GM21786 (cell line): ENCODE measurements at regions not wholly inside any gene's neighbourhood (a gene's known extent, or its start where the extent isn't known, plus 50 kb on each side); places are given as distances from the start of the nearest gene placed in this dataset.

Source experiments
- ATAC-seq: cut with Tn5 transposase; IDR thresholded peaks from one replicate; pipeline ENCODE4 v1.9.1; 2021; ENCODE audit not compliant: unreplicated experiment

DNA sequence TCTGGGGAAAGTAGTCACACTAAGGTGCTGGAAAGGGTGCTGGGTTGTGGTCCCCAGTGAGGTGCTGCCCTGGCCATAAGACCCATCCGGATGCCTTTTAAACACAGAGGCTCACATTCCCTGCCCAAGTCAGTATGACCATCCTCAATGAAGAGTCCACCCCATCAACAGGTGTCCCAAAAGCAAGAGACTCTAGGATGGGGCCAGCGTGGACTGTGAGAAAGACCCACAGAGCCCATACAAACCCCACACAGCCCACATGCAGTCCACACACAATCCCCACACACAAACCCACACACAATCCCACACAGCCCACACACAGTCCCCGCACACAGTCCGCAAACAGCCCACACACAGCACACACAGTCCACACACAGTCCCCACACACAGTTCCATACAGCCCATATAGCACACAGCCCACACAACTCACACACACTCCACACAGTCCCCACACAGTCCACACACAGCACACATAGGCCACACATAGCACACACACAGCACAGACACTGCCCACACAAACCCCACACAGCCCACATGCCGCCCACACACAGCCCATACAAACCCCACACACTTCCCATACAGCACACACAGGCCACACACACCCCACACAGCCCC is 241.4 kb upstream of the SALL3 start:
- no peak for ATAC-seq

DNA sequence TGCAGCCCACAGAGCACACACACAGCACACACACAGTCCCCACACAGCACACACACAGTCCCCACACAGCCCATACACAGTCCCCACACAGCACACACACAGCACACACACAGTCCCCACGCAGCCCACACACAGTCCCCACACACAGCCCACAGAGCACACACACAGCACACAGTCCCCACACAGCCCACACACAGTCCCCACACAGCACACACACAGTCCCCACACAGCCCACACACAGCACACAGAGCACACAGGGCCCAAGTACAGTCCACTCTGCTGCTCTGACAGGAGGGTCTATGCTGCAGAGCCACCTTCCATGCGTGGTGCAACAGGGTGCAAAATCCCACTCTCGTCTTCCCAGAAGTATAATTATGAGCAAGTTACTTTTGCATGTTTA is 240.5 kb upstream of the SALL3 start:
- no peak for ATAC-seq

DNA sequence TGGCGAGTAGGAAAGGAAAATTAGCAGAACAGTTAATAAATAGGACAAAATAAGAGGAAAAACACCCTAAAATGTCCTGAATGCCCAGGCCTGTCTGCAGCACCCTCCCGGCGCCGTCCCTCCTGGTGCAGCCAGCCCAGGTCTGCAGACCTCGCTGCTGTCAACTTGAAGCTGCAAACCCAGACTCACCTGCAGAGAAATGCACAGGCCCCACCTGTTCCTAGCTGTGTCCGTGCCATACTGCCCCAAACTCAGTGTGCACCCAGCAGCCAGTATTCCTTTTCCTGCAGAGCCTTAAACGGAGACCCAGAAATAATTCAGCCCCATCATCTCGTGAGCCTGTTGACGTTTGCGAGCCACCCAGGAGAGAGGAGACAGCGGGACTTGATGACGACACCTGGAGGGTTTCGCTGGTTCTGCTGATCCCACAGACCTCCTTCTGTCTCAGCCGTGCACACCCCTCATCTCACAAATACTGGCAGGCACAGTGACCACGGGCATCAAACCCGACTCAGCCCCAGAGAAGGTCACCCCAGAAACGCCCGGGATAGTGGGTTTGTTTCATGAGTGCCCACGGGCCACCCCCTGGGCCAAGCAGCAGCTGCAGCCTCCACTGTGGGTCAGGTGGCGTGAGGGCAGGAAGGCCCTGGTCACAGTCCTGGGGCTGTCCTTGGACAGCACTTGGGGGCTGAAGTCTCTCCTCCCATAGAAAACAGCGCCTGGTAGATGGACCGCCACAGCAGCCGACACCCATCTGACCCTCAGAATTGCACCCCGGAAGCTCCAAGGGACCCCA is 239.5 kb upstream of the SALL3 start:
- ATAC-seq = no peak

DNA sequence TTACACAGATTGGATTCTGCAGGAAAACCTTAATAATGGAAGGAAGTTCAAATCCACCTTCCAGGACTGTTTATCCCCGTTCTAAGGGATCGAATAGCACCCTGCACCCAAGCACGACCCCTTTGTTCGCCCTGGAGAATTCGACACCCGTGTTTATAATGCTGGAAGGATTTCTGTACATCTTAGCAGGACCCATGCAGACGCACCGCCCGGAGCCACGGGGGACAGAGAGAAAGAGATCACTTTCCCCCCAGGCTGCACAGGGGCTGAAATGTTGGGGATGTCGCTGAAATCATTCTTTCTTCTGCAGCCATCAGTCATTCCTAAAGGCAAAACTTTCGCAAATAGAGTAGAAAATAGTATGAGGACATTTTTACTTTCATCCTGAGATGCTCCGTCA is 238.7 kb upstream of the SALL3 start:
- ATAC-seq = no peak

DNA sequence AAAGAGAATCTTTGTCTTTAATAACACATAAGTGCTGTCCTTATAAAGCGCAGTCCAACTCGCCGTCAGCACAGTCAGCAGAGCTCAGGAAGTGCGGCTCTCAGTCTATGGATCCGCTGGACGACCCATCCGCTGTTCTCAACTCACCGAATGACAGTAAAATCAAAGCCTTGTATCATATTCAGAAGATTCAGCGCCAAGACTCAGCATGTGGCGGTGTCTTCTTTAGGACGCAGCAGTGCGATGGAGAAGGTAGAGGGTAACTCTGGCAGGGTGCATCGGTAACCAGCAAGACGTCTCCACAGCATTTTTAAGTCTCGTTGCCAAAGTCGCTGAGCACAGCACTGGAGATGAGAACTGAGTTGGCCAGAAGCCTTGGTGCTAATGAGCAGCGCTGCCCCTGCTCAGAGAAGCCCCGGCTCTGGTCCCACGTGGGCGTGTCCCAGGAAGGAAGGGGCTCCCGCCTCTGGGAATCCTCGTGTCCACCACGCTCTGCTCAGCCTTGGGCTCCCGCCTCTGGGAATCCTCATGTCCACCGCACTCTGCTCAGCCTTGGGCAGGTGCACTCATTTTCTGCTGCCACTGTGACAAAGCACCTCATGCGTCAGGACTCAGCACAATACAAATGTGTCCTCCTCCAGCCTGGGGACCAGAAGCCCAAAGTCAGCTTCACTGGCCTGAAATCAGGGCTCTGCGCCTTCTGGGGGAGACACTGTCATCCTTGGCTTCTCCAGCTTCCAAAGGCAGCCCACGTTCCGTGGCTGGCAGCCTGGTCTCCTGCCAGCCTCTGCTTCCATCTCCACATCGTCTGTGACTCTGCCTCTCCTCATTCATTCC is 238.0 kb upstream of the SALL3 start:
- ATAC-seq = no peak

DNA sequence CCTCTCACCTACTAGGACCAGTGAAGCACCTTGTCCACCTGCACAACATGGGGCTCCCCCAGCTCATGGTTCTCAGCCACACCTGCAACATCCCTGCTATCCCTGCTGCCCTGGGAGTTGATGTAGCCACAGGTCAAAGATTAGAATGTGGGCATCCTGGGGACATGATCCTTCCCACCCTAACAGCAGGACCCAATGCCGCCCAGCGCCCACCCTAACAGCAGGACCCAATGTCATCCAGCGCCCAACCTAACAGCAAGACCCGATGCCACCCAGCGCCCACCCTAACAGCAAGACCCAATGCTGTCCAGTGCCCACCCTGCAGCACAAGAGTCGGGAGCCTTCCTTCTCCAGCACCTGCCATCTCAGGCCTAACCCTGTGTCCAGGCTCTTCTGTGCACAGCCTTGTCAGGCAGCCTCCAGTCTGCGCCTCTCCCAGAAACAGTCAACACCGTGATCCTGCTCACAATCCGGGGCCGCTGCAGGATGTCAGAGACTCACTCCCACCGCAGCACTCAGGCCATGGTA is 237.3 kb upstream of the SALL3 start:
- ATAC-seq = no peak

DNA sequence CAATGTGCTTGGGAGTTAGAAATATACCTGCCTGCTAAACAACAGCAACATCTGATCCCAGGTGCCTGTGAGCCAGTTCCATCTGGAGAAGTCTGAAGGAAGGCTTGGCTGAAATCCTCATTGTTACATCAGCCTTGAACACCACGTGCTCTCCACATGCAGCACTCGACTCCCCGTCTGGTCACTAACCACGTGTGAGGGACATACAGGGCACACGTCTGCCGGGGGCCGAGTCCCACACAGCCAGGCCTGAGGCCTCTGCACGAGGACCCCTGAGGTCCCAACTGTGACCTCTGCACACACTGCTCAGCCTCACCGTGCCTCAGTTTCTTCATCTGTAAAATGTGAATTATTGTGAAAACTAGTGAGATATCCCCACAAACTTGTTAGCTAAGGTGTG is 236.5 kb upstream of the SALL3 start:
- no peak for ATAC-seq

DNA sequence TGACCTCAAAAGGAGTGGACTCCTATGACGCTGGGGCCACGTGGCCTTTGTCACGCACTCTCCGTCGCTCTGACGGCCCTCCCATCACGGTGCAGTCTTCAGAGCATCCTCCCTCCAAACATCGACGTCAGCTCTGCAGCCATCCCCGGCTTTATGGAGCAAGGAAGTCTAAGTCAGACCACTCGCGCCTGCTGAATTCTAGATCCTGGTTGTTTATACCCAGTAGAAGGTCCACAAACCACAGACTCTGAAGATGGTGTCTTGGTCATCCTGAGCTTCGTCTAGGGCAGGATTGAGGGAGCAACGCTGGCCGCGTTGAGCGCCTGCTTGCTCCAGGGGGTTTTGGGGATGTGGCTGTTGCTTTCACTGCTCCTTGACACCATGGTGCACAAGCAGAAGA is 228.0 kb upstream of the SALL3 start:
- no peak for ATAC-seq

DNA sequence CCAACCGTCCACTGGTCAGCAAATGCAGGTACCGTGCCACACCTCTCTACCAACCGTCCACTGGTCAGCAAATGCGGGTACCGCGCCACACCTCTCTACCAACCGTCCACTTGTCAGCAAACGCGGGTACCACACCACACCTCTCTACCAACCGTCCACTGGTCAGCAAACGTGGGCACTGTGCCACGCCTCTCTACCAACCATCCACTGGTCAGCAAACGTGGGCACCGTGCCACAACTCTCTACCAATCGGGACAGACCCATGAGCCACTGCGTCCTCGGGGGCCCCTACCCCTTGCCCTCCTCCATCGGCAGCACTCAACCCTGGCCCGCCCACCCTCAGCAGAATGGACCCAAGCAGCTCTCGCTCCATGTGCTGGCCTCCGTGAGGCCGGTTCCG is 226.4 kb upstream of the SALL3 start:
- ATAC-seq = no peak

DNA sequence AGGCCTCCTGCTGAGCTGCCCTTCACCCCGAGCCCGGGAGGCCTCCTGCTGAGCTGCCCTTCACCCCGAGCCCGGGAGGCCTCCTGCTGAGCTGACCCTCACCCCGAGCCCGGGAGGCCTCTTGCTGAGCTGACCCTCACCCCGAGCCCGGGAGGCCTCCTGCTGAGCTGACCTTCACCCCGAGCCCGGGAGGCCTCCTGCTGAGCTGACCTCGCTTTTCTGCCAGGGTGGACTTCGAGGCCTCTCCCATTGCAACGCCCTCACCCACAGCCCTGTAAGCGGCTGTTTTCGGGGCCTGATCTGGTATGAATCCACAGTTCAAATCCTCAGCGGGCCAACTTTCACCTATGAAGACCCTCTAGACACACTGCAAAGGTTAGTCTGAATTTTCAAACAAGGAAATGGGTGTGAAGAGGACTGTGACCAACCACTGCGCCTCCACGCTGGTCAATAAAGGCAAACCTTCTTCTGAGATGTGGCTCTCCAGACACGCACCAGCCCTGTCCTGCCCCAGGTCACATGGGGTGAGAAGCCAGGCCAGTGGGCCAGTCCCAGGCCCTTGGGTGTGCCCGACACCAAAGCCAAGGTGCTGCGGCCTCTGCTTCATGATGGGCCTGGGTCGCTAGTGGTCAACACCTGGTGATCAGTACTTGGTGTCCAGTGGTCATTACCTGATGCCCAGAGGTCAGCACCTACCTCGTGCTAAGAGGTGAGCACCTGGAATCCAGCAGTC is 225.1 kb upstream of the SALL3 start:
- ATAC-seq = no peak

DNA sequence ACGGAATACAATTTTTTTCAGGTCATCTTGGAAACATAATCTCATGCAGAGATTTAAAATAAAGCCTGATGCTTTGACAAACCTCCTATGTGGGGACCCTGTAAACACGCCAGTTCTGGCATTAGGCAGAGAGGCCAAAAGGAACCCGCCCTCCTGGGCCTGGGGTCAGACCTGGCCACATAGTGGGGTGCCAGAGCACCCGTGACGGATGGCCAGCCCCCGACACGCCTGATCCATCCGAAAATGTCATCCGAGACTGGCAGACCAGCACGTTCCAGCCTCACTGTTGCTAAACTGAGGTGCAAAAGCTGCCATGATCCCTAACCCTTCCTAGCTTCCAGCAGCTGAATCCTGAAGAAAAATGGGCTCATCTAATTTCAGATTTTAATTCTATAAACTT is 222.6 kb upstream of the SALL3 start:
- ATAC-seq = no peak

DNA sequence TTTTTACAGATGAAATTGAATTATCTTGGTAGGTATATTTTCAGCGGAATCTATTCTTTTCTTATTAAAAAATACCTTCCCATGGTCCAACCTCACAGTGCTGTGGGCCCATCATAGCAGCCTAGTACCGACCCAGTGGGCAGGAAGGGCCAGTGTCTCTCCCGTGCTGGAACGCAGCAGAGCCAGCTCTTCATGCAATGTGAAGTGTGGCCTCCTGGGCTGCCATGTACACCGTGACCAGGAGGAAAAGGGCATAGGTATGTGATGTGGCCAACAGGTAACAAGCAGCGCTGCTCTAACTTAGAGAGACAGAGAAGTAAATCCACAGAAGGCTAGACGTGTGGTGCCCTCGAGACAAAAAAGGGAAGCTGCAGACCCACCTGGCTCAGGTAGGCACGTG is 221.1 kb upstream of the SALL3 start:
- ATAC-seq = no peak

DNA sequence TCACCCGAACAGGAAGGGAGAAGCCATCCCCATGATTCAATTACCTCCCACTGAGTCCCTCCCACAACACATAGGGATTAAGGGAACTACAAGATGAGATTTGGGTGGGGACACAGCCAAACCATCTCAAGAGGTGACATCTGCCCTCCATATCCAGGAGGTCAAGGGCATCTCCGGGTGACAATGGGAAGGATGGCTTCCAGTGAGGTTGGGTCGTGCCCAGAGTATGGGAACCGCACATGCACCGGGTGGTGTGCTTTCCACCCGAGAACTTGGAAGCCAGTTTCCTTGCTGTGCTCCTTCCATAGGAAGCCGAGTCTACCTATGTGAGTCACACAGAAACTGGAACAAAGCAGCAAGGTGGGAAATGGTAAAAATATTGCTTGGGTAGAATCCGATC is 216.9 kb upstream of the SALL3 start:
- no peak for ATAC-seq

DNA sequence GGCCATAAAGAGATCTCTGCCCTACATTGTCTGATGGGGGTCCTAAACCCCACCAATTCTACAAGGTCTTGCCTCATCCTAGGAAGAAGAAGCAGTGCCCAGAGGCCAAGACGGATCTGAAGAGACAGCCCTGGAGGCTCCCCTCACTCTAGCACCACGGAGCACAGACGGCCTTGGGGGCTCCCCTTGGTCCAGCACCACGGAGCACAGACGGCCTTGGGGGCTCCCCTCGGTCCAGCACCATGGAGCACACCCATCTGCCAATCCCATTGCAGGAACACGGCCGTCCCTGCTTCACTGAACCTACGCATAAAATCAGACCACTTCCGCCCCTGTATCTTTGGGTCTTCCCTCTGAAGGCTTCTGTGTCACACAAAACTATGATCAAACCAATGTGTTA is 215.1 kb upstream of the SALL3 start:
- ATAC-seq = no peak

DNA sequence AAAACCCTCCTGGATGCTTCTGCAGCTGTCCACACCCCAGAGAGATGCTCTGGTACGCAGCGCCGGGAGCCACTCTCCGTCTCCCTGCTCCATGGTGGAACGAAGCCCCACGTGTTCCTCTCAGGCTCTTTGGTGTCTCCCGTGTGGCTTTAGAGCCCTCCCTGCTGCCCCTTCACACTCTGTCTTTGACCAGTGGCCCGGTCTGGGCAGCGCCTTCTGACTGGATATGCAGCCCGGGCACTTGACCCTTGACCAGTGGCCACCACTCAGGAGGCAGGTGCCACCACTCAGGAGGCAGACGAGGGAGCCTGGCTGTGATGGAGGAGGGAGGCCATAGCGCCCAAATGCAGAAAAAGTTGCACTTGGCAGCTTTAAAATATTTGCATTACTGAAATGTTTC is 214.5 kb upstream of the SALL3 start:
- ATAC-seq = no peak

DNA sequence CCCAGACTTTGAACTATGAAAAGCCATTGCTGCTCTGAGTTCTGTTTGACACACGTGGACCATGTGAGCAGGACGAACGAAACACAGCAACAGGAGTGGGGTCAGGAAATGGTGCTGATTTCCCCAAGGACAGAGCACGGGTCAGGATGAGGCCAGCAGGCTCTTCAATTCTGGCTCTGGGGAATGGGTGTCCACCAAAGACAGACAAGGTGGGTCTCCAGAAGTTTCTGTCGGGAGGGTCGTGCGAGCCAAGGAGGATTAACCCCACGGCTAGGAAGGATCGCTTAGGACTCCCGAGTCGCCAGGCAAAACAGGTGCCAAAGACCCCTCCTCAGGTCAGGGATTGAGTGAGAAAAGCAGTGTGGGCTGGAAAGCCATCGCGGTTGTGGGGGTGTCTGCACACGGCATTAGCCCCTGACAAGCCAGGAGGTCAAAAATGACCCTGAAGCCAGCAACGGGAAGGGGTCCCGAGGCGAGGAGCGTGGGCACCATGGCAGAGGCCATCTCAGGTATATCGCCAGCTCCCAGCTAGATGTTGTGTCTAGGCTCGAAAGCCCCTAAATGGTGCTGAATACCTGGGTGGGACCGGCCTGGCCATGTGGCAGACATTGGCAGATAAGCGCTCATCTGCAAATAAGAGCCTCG is 213.9 kb upstream of the SALL3 start:
- ATAC-seq = no peak

DNA sequence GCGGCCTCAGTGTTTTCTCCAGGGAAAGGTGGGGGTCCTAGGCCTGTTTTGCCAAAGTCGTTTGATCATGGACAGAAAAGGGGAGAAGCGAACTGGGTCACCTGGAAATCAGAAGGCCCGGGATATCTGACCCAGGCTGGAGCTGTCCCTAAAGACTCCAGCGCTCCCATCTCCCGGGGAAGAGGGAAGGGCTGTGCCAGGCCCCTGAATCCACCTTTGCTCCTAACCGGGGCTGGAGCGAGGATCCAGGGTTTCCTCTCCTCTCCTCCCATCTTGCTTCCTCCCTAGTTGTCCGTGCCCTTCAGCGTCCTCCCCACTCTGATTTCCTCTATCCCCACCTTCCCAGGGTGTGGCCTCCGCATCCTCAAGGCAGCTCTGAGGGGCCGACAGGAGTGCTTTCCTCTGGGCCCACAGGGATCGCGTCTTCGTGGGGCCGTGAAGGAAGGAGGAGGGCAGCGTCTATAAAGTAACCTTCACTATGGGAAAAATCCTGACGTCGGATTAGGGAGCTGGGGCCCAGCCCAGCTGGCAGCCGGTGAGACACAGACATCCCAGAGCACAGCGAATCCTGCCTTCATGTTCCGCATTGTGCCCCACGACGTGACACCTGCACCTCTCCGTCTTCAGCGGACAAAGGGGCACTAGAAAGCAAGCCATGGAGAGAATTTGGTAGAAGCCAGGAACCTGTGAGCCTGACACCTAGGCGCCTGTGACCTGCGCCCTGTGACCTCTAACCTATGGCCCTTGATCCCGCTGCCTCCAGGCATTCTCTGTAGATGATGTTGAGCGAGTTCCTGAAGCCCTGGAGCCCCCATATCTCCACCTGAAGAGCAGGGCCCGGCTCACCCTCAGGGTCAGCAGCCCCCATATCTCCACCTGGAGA is 212.7 kb upstream of the SALL3 start:
- no peak for ATAC-seq

DNA sequence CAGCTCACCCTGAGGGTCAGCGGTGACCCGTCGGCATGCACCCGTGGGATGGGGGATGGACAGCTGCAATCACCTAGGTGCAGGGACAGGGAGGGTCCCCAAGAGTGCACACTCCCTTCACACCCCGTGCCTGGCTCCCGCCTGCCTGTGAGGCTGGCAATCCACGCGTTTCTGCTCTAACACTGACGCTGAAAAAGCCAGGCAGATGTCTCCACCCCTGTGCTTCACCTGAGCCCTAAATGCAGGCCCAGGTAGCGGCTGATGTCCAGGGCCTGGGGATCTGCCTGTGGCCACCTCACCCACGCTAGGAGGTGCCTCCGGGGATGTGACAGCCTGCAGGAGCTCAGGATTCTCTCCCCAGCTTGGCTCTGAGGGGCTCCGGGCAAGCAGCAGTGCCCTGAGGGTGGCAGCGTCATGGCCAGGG is 212.0 kb upstream of the SALL3 start:
- no peak for ATAC-seq

DNA sequence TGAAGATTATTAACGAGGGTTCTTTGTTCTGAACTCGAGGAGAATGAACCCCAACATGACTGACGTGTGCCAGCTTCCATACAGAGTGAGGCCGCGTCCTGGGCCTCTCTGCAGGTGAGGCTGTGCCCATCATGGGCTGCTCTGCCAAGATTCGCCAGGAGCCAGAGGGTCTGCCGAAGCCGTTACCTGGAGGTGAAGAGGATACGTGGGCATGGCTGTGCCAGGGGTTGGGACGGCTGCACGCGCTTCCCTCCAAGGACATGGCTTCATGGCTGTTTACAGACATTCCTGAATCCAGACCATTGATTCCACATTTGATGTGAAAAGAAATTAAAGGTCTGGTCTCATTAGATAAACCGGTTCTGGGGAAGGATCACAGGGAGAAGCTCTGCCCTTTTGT is 211.4 kb upstream of the SALL3 start:
- no peak for ATAC-seq
